Progenitor cell of endocrine pancreas (in vitro differentiated cells): ENCODE measurements at regions not wholly inside any gene's neighbourhood (a gene's known extent, or its start where the extent isn't known, plus 50 kb on each side); places are given as distances from the start of the nearest gene placed in this dataset.

ENCODE experiments used
- DNase-seq: peaks from one replicate; pipeline ENCODE4 v3.0.0; 2021; ENCODE audit warnings: low spot score; ENCODE audit not compliant: unreplicated experiment
- H3K27ac Mint-ChIP-seq: 2 replicates; pipeline ENCODE4 v1.8.0; 2021; ENCODE audit warnings: mild to moderate bottlenecking, moderate library complexity, mixed read lengths
- H3K27me3 Mint-ChIP-seq: 2 replicates; pipeline ENCODE4 v1.8.0; 2021; ENCODE audit warnings: mixed read lengths
- H3K36me3 Mint-ChIP-seq: 2 replicates; pipeline ENCODE4 v1.8.0; 2022; ENCODE audit warnings: mixed read lengths; ENCODE audit not compliant: insufficient read depth
- H3K4me1 Mint-ChIP-seq: 2 replicates; pipeline ENCODE4 v1.8.0; 2021; ENCODE audit warnings: low read depth, mixed read lengths
- H3K4me3 Mint-ChIP-seq: 2 replicates; pipeline ENCODE4 v1.8.0; 2021; ENCODE audit warnings: low read depth, mild to moderate bottlenecking, moderate library complexity, mixed read lengths
- H3K9me3 Mint-ChIP-seq: 2 replicates; pipeline ENCODE4 v1.8.0; 2021; ENCODE audit warnings: low read depth, mixed read lengths
- TF ChIP-seq, protein P1 (sequence below): fragments of 200-600 bp; sonication (generic); IDR thresholded peaks from one replicate; pipeline ENCODE4 v1.5.0; 2021; ENCODE audit warnings: antibody characterized with exemption, mild to moderate bottlenecking; ENCODE audit not compliant: unreplicated experiment

DNA sequence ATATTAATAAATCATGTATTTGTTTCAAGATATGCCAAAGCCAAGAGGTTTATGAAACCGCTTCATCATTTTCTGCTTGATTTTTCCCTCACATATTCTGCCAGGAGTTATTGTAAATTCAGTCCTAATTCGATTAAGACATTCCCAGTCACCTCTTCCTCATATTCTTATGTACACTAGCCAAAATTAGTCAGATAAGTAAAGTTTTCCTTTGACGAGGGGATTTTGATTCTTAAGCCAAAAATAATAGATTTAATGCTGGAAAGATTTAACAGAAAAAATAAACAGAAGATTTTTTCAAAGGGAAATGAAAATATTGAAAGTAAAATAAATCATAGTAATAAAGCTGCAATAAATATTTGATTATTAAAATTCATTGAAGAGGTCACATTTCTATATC is 51.0 kb upstream of the VEGFC start:
- no peak for DNase-seq
- Mint-ChIP-seq H3K36me3 (no peaks in the 10 kb centered on the region), H3K27me3 (no peaks in the 10 kb centered on the region), H3K27ac (no peak overlapping the region), H3K4me3 (no peak overlapping the region), H3K4me1 (no peaks in the 10 kb centered on the region), H3K9me3 (no peaks in the 10 kb centered on the region)
- TF ChIP-seq, protein P1, sequence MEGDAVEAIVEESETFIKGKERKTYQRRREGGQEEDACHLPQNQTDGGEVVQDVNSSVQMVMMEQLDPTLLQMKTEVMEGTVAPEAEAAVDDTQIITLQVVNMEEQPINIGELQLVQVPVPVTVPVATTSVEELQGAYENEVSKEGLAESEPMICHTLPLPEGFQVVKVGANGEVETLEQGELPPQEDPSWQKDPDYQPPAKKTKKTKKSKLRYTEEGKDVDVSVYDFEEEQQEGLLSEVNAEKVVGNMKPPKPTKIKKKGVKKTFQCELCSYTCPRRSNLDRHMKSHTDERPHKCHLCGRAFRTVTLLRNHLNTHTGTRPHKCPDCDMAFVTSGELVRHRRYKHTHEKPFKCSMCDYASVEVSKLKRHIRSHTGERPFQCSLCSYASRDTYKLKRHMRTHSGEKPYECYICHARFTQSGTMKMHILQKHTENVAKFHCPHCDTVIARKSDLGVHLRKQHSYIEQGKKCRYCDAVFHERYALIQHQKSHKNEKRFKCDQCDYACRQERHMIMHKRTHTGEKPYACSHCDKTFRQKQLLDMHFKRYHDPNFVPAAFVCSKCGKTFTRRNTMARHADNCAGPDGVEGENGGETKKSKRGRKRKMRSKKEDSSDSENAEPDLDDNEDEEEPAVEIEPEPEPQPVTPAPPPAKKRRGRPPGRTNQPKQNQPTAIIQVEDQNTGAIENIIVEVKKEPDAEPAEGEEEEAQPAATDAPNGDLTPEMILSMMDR: no peak

DNA sequence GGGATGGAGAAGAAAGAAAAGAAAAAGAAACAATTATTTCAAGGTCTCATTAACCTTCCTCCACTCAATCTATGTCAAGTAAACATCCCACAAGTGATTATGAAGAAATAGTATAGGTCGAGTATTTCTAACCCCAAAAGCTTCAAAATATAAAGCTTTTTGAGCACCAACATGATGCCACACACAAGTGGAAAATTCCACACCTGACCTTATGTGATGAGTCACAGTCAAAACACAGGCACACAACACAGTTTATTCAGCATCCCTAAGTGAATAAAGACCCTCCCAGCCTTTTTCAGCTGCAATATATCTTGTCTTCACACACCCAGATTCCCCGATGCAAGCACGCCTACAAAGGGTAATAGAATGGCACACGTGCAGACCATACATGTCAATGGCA is 51.7 kb upstream of the VEGFC start:
- Mint-ChIP-seq H3K9me3 (no peaks in the 10 kb centered on the region), H3K4me1 (no peaks in the 10 kb centered on the region), H3K27me3 (no peaks in the 10 kb centered on the region), H3K4me3 (no peak overlapping the region), H3K36me3 (no peaks in the 10 kb centered on the region), H3K27ac (no peak overlapping the region)
- TF ChIP-seq, protein P1: no peak
- no peak for DNase-seq

DNA sequence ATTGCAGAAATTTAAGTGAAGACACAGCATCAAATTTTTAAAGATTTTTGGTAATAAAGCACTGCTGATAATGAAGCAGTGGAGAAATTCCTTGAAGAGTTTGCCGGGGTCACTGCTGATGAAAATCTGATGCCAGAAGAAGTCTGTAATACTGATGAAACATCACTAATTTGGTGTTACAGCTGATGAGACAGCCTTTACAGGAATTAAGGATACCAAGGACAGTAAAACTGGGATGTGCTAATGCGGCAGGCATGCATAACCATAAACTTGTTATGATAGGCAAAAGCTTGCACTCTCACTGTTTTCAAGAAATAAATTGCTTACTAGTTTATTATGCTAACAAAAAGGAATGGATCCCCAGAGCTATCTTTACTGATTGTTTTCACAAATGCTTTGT is 52.9 kb upstream of the VEGFC start:
- Mint-ChIP-seq H3K4me3 (no peak overlapping the region), H3K27me3 (no peaks in the 10 kb centered on the region), H3K27ac (no peak overlapping the region), H3K9me3 (no peaks in the 10 kb centered on the region), H3K4me1 (no peaks in the 10 kb centered on the region), H3K36me3 (no peaks in the 10 kb centered on the region)
- TF ChIP-seq, protein P1: no peak
- DNase-seq: no peak

DNA sequence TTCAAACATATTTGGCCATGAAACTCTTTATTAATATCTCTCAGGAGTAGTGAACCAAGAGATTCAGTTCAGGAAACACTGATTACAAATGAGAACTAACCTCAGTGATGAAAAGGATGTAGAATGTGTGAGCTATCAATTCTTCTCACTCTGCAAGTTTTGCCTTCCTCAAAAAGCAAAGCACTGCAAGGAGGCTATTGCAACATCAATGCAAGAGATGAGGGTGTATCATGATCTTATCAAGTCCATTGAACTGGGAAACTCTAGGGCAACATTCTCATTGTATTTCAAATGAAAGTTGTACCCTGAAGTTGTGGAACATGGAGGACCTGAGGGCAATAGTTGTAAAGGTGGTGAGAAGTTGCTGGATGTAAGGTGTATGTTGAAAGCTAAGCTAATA is 56.4 kb upstream of the VEGFC start:
- H3K27ac Mint-ChIP-seq: no peak overlapping the region
- no peaks in the 10 kb centered on the region for H3K36me3 Mint-ChIP-seq
- DNase-seq: no peak
- H3K4me1 Mint-ChIP-seq: no peaks in the 10 kb centered on the region
- no peaks in the 10 kb centered on the region for H3K9me3 Mint-ChIP-seq
- no peaks in the 10 kb centered on the region for H3K27me3 Mint-ChIP-seq
- H3K4me3 Mint-ChIP-seq: no peak overlapping the region
- TF ChIP-seq, protein P1: no peak

DNA sequence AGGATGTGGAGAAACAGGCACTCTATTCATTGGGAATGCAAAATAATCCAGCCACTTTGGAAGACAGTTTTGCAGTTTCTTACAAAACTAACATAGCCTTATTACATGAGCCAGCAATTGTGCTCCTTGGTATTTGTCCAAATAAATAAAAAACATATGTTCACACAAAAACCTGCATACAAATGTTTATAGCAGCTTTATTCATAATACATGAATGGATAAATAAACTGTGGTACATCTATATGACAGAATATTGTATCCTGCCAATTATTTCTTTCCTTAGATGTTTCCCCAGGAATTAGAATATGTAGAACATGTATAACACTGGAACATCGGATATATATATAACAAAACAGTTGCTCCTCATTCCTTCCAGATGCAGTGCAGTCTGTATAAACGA is 57.7 kb upstream of the VEGFC start:
- Mint-ChIP-seq H3K27me3 (no peaks in the 10 kb centered on the region), H3K4me1 (no peaks in the 10 kb centered on the region), H3K36me3 (no peaks in the 10 kb centered on the region), H3K4me3 (no peak overlapping the region), H3K27ac (no peak overlapping the region), H3K9me3 (no peaks in the 10 kb centered on the region)
- no peak for DNase-seq
- TF ChIP-seq, protein P1: no peak
